ENCODE measurements at regions not wholly inside any gene's neighbourhood (a gene's known extent, or its start where the extent isn't known, plus 50 kb on each side); places are given as distances from the start of the nearest gene placed in this dataset.

- H3K9me3 ChIP-seq = peaks cover 7% of the 10 kb centered on the region
These were observed 265.5 kb downstream of the ZBBX start for GRCh38 chr3:167114619-167115018.

DNA sequence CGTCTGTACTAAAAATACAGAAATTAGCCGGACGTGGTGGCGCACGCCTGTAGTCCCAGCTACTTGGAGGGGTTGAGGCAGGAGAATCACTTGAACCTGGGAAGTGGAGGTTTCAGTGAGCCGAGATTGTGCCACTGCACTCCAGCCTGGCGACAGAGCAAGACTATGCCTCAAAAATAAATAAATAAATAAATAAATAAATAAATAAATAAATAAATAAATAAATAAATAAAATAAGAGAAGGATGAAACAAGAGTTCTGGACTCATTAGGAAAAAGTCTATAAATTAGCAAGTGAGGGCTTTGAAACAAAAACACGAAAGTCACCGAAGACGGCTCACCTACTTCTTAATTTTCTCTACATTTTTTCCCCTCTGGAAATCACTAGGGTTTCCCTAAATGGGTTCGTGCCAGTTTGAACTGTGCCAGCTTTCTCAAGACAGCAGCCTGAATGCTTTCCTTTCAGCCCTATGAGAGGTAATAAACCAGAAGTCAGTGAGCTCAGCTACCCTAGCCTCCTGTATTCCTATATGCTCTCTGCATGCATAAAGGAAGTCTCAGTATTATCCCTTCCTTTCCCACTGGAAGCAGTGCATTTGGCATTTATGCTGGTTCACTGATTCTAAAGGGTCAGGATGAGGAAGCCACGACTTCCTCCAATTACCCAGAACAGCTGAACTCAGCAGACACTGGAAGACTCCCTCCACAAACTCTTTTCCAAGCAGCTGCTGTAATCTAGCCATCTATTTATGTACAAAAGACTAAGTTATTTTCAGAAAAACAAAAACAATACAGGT lies 266.9 kb downstream of the ZBBX start:
- no peak overlapping the region for H3K4me3 ChIP-seq
- no peak for ATAC-seq
- peaks cover 7% of the 10 kb centered on the region for H3K9me3 ChIP-seq
- intact Hi-C loops (cut with DNase I, micrococcal nuclease) = no loop called here
- no peak for DNase-seq
- H3K4me1 ChIP-seq (ENCODE audit: low read depth) = no peaks in the 10 kb centered on the region
- TF ChIP-seq, protein P1, sequence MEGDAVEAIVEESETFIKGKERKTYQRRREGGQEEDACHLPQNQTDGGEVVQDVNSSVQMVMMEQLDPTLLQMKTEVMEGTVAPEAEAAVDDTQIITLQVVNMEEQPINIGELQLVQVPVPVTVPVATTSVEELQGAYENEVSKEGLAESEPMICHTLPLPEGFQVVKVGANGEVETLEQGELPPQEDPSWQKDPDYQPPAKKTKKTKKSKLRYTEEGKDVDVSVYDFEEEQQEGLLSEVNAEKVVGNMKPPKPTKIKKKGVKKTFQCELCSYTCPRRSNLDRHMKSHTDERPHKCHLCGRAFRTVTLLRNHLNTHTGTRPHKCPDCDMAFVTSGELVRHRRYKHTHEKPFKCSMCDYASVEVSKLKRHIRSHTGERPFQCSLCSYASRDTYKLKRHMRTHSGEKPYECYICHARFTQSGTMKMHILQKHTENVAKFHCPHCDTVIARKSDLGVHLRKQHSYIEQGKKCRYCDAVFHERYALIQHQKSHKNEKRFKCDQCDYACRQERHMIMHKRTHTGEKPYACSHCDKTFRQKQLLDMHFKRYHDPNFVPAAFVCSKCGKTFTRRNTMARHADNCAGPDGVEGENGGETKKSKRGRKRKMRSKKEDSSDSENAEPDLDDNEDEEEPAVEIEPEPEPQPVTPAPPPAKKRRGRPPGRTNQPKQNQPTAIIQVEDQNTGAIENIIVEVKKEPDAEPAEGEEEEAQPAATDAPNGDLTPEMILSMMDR (IDR thresholded peaks at IDR 0.05) = no peak
- H3K36me3 ChIP-seq (ENCODE audit: low read depth) = no peaks in the 10 kb centered on the region

More at GRCh38 chr3:167114619-167115018, 265.5 kb downstream of the ZBBX start:
- peak in 1 of 3 donors; percentile 25 for DNase-seq
- Histone ChIP-seq H3K4me3 (no peak overlapping the region), H3K4me1 (ENCODE audit: low read depth) (no peaks in the 10 kb centered on the region), H3K36me3 (ENCODE audit: low read depth) (no peaks in the 10 kb centered on the region)
- intact Hi-C loops (cut with DNase I, micrococcal nuclease) = no loop called here
- TF ChIP-seq, protein P1 (IDR thresholded peaks at IDR 0.05) = no peak
- no peak for ATAC-seq

GRCh38 chr3:167110901-167111300 lies 269.2 kb downstream of the ZBBX start:
- Histone ChIP-seq H3K4me3 (no peak overlapping the region), H3K36me3 (ENCODE audit: low read depth) (no peaks in the 10 kb centered on the region), H3K9me3 (peaks cover under 1% of the 10 kb centered on the region), H3K4me1 (ENCODE audit: low read depth) (no peaks in the 10 kb centered on the region)
- intact Hi-C loops (cut with DNase I, micrococcal nuclease) = no loop called here
- TF ChIP-seq, protein P1 (IDR thresholded peaks at IDR 0.05) = no peak
- no peak for DNase-seq
- ATAC-seq = no peak

GRCh38 chr3:167109746-167110145 lies 270.4 kb downstream of the ZBBX start:
- intact Hi-C loops (cut with DNase I, micrococcal nuclease) = no loop called here
- H3K36me3 ChIP-seq (ENCODE audit: low read depth) = no peaks in the 10 kb centered on the region
- DNase-seq (no peak), ATAC-seq (no peak)
- H3K9me3 ChIP-seq = no peaks in the 10 kb centered on the region
- H3K4me1 ChIP-seq (ENCODE audit: low read depth) = no peaks in the 10 kb centered on the region
- H3K4me3 ChIP-seq = no peak overlapping the region
- TF ChIP-seq, protein P1 (IDR thresholded peaks at IDR 0.05) = no peak

GRCh38 chr3:167106456-167106855 lies 273.6 kb downstream of the ZBBX start:
- intact Hi-C loops (cut with DNase I, micrococcal nuclease) = no loop called here
- TF ChIP-seq, protein P1 (IDR thresholded peaks at IDR 0.05) = no peak

More at GRCh38 chr3:167106456-167106855, 273.6 kb downstream of the ZBBX start:
- no peak overlapping the region for H3K4me3 ChIP-seq
- no peaks in the 10 kb centered on the region for H3K36me3 ChIP-seq (ENCODE audit: low read depth)
- ATAC-seq (no peak), DNase-seq (no peak)
- H3K9me3 ChIP-seq = no peaks in the 10 kb centered on the region
- no peaks in the 10 kb centered on the region for H3K4me1 ChIP-seq (ENCODE audit: low read depth)
